Neuronal stem cell (in vitro differentiated cells): ENCODE measurements at regions not wholly inside any gene's neighbourhood (a gene's known extent, or its start where the extent isn't known, plus 50 kb on each side); places are given as distances from the start of the nearest gene placed in this dataset.

Experiments used
- DNase-seq: peaks from one replicate; pipeline ENCODE4 v3.0.0-alpha.2; 2013; ENCODE audit warnings: low spot score
- H2AFZ ChIP-seq: one replicate; pipeline ENCODE4 v1.6.1; 2013; ENCODE audit warnings: mild to moderate bottlenecking, low read length, inconsistent platforms
- H2AK5ac ChIP-seq: 2 replicates; pipeline ENCODE4 v1.6.1; 2013; ENCODE audit warnings: low read depth, mild to moderate bottlenecking, inconsistent platforms, low read length, moderate library complexity, mixed read lengths
- H2BK120ac ChIP-seq: 2 replicates; pipeline ENCODE4 v1.6.1; 2013; ENCODE audit warnings: low read depth, mild to moderate bottlenecking, inconsistent platforms, low read length, moderate library complexity, mixed read lengths
- H2BK12ac ChIP-seq: one replicate; pipeline ENCODE4 v1.6.1; 2013; ENCODE audit warnings: low read length, inconsistent platforms
- H2BK15ac ChIP-seq: 2 replicates; pipeline ENCODE4 v1.6.1; 2013; ENCODE audit warnings: mild to moderate bottlenecking, low read length, inconsistent platforms, mixed read lengths
- H2BK5ac ChIP-seq: one replicate; pipeline ENCODE4 v1.6.1; 2013; ENCODE audit warnings: inconsistent platforms, mild to moderate bottlenecking, low read length, moderate library complexity
- H3K14ac ChIP-seq: one replicate; pipeline ENCODE4 v1.6.1; 2013; ENCODE audit warnings: low read length, inconsistent platforms
- H3K18ac ChIP-seq: 2 replicates; pipeline ENCODE4 v1.6.1; 2013; ENCODE audit warnings: low read length, inconsistent platforms
- H3K23ac ChIP-seq: 2 replicates; pipeline ENCODE4 v1.6.1; 2013; ENCODE audit warnings: low read depth, mild to moderate bottlenecking, mixed read lengths, low read length, inconsistent platforms; ENCODE audit not compliant: poor library complexity
- H3K27ac ChIP-seq: replicated peaks from 3 replicates; pipeline ENCODE4 v1.5.1; 2013; ENCODE audit warnings: low read length, inconsistent platforms
- H3K27me3 ChIP-seq, 3 experiments: 2 replicates each; pipeline ENCODE4 v1.6.1; 2013; ENCODE audit warnings: low read length in 3 of 3, mild to moderate bottlenecking in 2 of 3, inconsistent platforms in 1 of 3, low read depth in 1 of 3, mixed read lengths in 1 of 3, moderate library complexity in 1 of 3; ENCODE audit not compliant: control insufficient read depth in 3 of 3, insufficient read depth in 3 of 3
- H3K36me3 ChIP-seq, 2 donors: replicated peaks in 1 of 2; 2 replicates each; pipeline ENCODE4 v1.6.1; 2013; ENCODE audit warnings: low read length in 2 of 2; ENCODE audit not compliant: control insufficient read depth in 2 of 2, insufficient read depth in 2 of 2
- H3K4ac ChIP-seq: 2 replicates; pipeline ENCODE4 v1.6.1; 2013; ENCODE audit warnings: inconsistent platforms, mild to moderate bottlenecking, low read length, moderate library complexity
- H3K4me1 ChIP-seq, 2 donors: 1 replicate in 1 of 2; 2 replicates in 1 of 2; pipeline ENCODE4 v1.6.1; 2013; ENCODE audit warnings: low read length in 2 of 2, low read depth in 1 of 2; ENCODE audit not compliant: control insufficient read depth in 2 of 2, insufficient read depth in 1 of 2
- H3K4me2 ChIP-seq: one replicate; pipeline ENCODE4 v1.6.1; 2013; ENCODE audit warnings: mild to moderate bottlenecking, low read length, inconsistent platforms; ENCODE audit not compliant: insufficient read depth, poor library complexity, severe bottlenecking
- H3K4me3 ChIP-seq, 2 donors: 2 replicates each; pipeline ENCODE4 v1.5.1; 2013; ENCODE audit warnings: low read length in 2 of 2, mild to moderate bottlenecking in 2 of 2, inconsistent platforms in 1 of 2, moderate library complexity in 1 of 2
- H3K79me1 ChIP-seq: one replicate; pipeline ENCODE4 v1.6.1; 2013; ENCODE audit warnings: low read depth, mild to moderate bottlenecking, inconsistent platforms, low read length, moderate library complexity
- H3K9ac ChIP-seq: one replicate; pipeline ENCODE4 v1.6.1; 2013; ENCODE audit warnings: mild to moderate bottlenecking, low read depth, low read length, inconsistent platforms; ENCODE audit not compliant: poor library complexity
- H3K9me3 ChIP-seq, 2 donors: replicated peaks in 1 of 2; 2 replicates each; pipeline versions ENCODE3 to v1.6.1; 2013; ENCODE audit warnings: low read length in 2 of 2, mild to moderate bottlenecking in 2 of 2, inconsistent platforms in 1 of 2, low read depth in 1 of 2, mixed read lengths in 1 of 2, moderate library complexity in 1 of 2; ENCODE audit not compliant: control insufficient read depth in 2 of 2, insufficient read depth in 1 of 2
- H4K8ac ChIP-seq: one replicate; pipeline ENCODE4 v1.6.1; 2013; ENCODE audit warnings: low read depth, mild to moderate bottlenecking, inconsistent platforms, low read length, moderate library complexity
- H4K91ac ChIP-seq: one replicate; pipeline ENCODE4 v1.6.1; 2013; ENCODE audit warnings: low read length, low read depth, mild to moderate bottlenecking, inconsistent platforms; ENCODE audit not compliant: poor library complexity
- WGBS, 2 donors: extraction: QIAGEN DNeasy Blood & Tissue Kit; methylation state at CpG; one replicate each; pipeline ENCODE4 v1.1.7; 2013; ENCODE audit warnings: missing lambda C conversion rate in 2 of 2, mixed read lengths in 1 of 2; ENCODE audit not compliant: insufficient read length in 2 of 2, insufficient replicate concordance in 1 of 2; ENCODE audit errors: extremely low coverage in 2 of 2; 5-methylcytosine and 5-hydroxymethylcytosine counted together

DNA sequence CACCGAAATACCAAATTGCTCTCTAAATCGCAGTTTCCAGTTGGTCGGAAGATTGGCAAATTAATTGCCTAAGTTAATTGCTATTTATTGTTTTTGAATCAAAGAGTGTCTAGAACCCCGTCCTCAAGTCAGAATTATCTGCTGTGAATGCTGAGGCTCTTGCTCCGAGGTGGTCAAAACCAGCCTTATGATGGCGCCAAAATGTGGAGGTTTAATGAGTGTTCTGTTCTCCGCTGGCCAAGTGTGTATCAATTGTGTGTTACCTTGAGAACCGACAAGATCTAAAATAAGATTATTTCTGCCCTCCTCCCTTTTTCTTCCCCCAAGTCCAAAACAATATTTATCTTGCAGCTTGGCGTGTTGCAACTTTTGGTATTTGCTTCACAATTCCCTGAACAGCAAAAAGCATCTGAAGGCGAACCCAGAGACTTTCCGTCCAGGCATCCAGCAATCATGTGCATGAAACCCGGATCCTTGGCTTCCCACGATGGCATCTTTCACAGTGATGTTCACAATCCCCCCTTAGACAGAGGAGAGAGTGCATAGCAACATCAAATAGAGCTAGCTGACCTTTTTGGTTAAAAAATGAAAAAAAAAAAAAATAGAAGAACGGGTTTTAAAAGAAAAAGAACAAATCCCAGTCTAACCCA lies 323.0 kb downstream of the MYCN start:
- no peak overlapping the region for H3K18ac ChIP-seq
- WGBS, 2 donors, result no CpG with 5 or more reads among the region's 14 CpGs
- no peak overlapping the region for H3K27ac ChIP-seq
- no peak overlapping the region for H4K8ac ChIP-seq
- H2BK12ac ChIP-seq, result no peak overlapping the region
- H2AFZ ChIP-seq, result no peak overlapping the region
- no peak overlapping the region for H3K4me3 ChIP-seq
- H3K4me1 ChIP-seq, result peaks cover 10 to 13% of the 10 kb centered on the region in 2 donors
- no peaks in the 10 kb centered on the region for H3K36me3 ChIP-seq
- no peak overlapping the region for H3K4me2 ChIP-seq
- H2BK120ac ChIP-seq, result no peak overlapping the region
- no peak overlapping the region for H3K4ac ChIP-seq
- no peak overlapping the region for H2BK5ac ChIP-seq
- DNase-seq, result no peak
- H3K23ac ChIP-seq, result no peak overlapping the region
- no peaks in the 10 kb centered on the region for H3K79me1 ChIP-seq
- H3K9ac ChIP-seq, result no peak overlapping the region
- no peak overlapping the region for H4K91ac ChIP-seq
- H2AK5ac ChIP-seq, result no peak overlapping the region
- H3K9me3 ChIP-seq, result no peaks in the 10 kb centered on the region
- no peak overlapping the region for H3K14ac ChIP-seq
- no peaks in the 10 kb centered on the region for H3K27me3 ChIP-seq
- H2BK15ac ChIP-seq, result no peak overlapping the region

DNA sequence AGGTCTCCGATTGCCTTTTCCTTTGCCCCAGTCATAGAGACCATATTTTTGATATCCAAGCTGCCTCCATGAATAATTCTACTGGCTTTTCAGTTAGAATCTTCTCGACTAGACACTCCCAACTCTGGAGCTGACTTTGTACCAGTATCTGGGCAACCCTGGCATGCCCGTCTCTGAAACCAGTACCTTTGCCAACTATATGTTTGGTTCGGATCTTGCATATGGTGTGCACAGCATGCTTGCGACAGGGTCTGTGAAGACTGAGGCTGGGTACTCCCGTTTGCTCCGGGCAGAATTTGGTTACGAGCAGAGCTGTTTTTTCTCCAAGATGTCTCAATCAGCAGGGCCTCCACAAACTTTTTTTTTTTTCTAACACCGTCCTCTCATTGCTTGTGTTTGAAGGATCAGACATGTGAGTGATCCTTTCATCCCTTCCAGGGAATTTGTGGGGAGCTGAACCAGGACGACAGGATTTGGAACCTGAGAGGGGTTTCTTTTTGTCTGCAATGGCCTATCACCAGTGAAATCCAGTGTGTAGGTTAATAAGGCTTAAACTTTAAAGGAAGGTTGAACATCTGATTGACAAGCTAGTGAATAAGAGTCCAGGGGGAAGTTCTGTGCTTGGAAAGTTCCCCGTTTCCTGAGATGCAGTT lies 322.3 kb downstream of the MYCN start:
- Histone ChIP-seq H3K4me3 (no peak overlapping the region), H3K4me2 (no peak overlapping the region), H2BK12ac (no peak overlapping the region), H3K36me3 (no peaks in the 10 kb centered on the region), H2BK5ac (no peak overlapping the region), H2BK120ac (no peak overlapping the region), H2AK5ac (no peak overlapping the region), H3K14ac (no peak overlapping the region), H4K91ac (no peak overlapping the region), H3K27ac (peak overlapping the region; percentile 53), H3K9me3 (no peaks in the 10 kb centered on the region), H3K27me3 (no peaks in the 10 kb centered on the region), H3K4me1 (peaks cover 11 to 13% of the 10 kb centered on the region in 2 donors), H3K79me1 (no peaks in the 10 kb centered on the region), H3K23ac (no peak overlapping the region), H3K4ac (no peak overlapping the region), H3K18ac (peak overlapping the region; percentile 40), H2AFZ (peak overlapping the region; percentile 39), H2BK15ac (no peak overlapping the region), H4K8ac (no peak overlapping the region), H3K9ac (no peak overlapping the region)
- WGBS, 2 donors, result no CpG with 5 or more reads among the region's 11 CpGs
- DNase-seq, result peak; percentile 78

- Histone ChIP-seq H2BK15ac (no peak overlapping the region), H4K8ac (no peak overlapping the region), H2AFZ (no peak overlapping the region), H3K14ac (no peak overlapping the region), H2BK12ac (no peak overlapping the region), H3K27me3 (no peaks in the 10 kb centered on the region), H3K9ac (no peak overlapping the region), H2AK5ac (no peak overlapping the region), H3K4me2 (no peak overlapping the region), H3K4me3 (no peak overlapping the region), H3K18ac (peak overlapping the region; percentile 23), H3K4ac (no peak overlapping the region), H3K4me1 (peaks cover 11 to 15% of the 10 kb centered on the region in 2 donors), H3K79me1 (no peaks in the 10 kb centered on the region), H3K23ac (no peak overlapping the region), H2BK5ac (no peak overlapping the region), H3K9me3 (no peaks in the 10 kb centered on the region), H3K27ac (no peak overlapping the region), H4K91ac (no peak overlapping the region), H3K36me3 (no peaks in the 10 kb centered on the region), H2BK120ac (no peak overlapping the region)
- WGBS, 2 donors, result no CpG with 5 or more reads among the region's 2 CpGs
- DNase-seq, result no peak
These were observed 321.4 kb downstream of the MYCN start for GRCh38 chr2:16261791-16262190.

DNA sequence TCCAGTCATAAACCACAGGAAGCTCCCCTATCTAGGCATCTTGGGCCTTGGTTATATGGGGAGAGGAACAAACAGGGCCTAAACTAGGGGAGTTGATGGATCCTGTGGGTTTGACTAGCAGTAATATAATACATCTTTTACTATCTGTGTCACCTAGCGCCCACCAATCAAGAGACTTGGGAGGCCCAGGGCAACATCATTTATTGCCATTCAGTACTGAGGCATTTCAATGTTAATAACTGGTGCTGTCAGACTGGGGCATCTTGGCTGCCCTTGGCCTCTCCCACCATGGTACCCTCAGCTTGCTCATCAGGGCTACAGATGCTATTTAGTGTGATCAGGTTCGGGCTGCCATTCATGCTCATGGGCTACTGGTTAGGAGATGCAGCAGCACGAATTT lies 320.7 kb downstream of the MYCN start:
- H3K9ac ChIP-seq, result no peak overlapping the region
- no peak overlapping the region for H2BK120ac ChIP-seq
- no peak overlapping the region for H2AK5ac ChIP-seq
- H2BK5ac ChIP-seq, result no peak overlapping the region
- no peak overlapping the region for H2AFZ ChIP-seq
- no peak overlapping the region for H3K4me3 ChIP-seq
- no CpG with 5 or more reads among the region's 3 CpGs for WGBS, 2 donors
- DNase-seq, result no peak
- H3K14ac ChIP-seq, result no peak overlapping the region
- H2BK12ac ChIP-seq, result no peak overlapping the region
- no peak overlapping the region for H3K4me2 ChIP-seq
- peaks cover 11 to 15% of the 10 kb centered on the region in 2 donors for H3K4me1 ChIP-seq
- no peak overlapping the region for H3K18ac ChIP-seq
- no peaks in the 10 kb centered on the region for H3K27me3 ChIP-seq
- no peaks in the 10 kb centered on the region for H3K9me3 ChIP-seq
- no peak overlapping the region for H3K27ac ChIP-seq
- H3K36me3 ChIP-seq, result no peaks in the 10 kb centered on the region
- no peak overlapping the region for H3K4ac ChIP-seq
- no peak overlapping the region for H4K8ac ChIP-seq
- H4K91ac ChIP-seq, result no peak overlapping the region
- H3K79me1 ChIP-seq, result no peaks in the 10 kb centered on the region
- no peak overlapping the region for H2BK15ac ChIP-seq
- no peak overlapping the region for H3K23ac ChIP-seq
